Rectal smooth muscle tissue (tissue), 1 donor: ENCODE measurements at regions not wholly inside any gene's neighbourhood (a gene's known extent, or its start where the extent isn't known, plus 50 kb on each side); places are given as distances from the start of the nearest gene placed in this dataset.

Experiments used
- H3K27ac ChIP-seq: one replicate; pipeline ENCODE4 v1.7.0; 2013; ENCODE audit warnings: low read depth, low read length, inconsistent platforms
- H3K27me3 ChIP-seq: one replicate; pipeline ENCODE4 v1.7.0; 2013; ENCODE audit warnings: low read length; ENCODE audit not compliant: control insufficient read depth, insufficient read depth
- H3K36me3 ChIP-seq: one replicate; pipeline ENCODE4 v1.7.0; 2013; ENCODE audit warnings: low read length; ENCODE audit not compliant: control insufficient read depth, insufficient read depth
- H3K4me1 ChIP-seq: one replicate; pipeline ENCODE4 v1.7.0; 2013; ENCODE audit warnings: low read length; ENCODE audit not compliant: control insufficient read depth, insufficient read depth
- H3K4me3 ChIP-seq: one replicate; pipeline ENCODE4 v1.7.0; 2013; ENCODE audit warnings: low read length
- H3K9ac ChIP-seq: one replicate; pipeline ENCODE4 v1.7.0; 2013; ENCODE audit warnings: low read length

- no peaks in the 10 kb centered on the region for H3K27me3 ChIP-seq
- no peak overlapping the region for H3K9ac ChIP-seq
- no peaks in the 10 kb centered on the region for H3K4me1 ChIP-seq
- no peak overlapping the region for H3K27ac ChIP-seq
- no peak overlapping the region for H3K4me3 ChIP-seq
- no peaks in the 10 kb centered on the region for H3K36me3 ChIP-seq
Observed at GRCh38 chr5:96573513-96573894, 88.7 kb upstream of the CAST start.

- Histone ChIP-seq H3K27ac (no peak overlapping the region), H3K9ac (no peak overlapping the region), H3K36me3 (no peaks in the 10 kb centered on the region), H3K27me3 (no peaks in the 10 kb centered on the region), H3K4me3 (no peak overlapping the region), H3K4me1 (no peaks in the 10 kb centered on the region)
Observed at GRCh38 chr5:96576876-96577275, 85.3 kb upstream of the CAST start.

DNA sequence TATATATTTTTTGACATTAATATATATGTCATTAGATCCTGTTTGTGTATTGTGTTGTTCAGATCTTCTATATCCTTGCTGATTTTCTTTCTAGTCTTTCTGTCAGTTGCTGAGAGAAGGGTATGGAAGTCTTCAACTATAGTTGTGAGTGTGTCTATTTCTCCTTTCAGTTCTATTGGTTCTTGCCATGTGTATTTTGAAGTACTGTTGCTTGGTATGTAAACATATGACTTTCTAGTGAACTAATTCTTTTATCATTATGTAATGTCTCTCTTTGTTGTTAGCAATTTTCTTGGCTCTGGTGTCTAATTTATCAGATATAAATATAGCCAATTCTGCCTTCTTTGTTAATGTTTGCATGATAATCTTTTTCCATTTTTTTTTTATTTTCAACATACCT, 84.3 kb upstream of the CAST start:
- H3K36me3 ChIP-seq = no peaks in the 10 kb centered on the region
- no peak overlapping the region for H3K9ac ChIP-seq
- no peak overlapping the region for H3K27ac ChIP-seq
- no peak overlapping the region for H3K4me3 ChIP-seq
- H3K4me1 ChIP-seq = no peaks in the 10 kb centered on the region
- H3K27me3 ChIP-seq = no peaks in the 10 kb centered on the region

DNA sequence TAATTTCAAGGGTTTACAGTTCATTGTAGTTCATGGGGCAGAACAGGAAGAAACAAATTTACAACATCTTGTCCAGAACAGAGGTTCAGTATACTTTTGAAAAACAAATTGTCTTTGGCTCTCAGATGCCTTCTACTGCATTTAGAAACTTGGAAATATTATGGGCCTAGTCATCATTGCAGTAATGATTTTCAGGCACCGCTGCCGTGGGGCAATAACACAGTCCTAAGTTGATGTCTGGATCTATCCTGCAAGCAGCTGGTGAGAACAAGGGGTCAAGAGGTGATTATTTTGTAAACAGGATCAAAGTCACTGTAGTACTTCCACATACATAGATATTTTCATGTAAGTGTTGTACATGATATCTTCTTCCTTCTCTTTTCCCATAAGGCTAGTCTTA, 82.5 kb upstream of the CAST start:
- no peaks in the 10 kb centered on the region for H3K36me3 ChIP-seq
- H3K27ac ChIP-seq = no peak overlapping the region
- no peaks in the 10 kb centered on the region for H3K4me1 ChIP-seq
- H3K27me3 ChIP-seq = no peaks in the 10 kb centered on the region
- H3K9ac ChIP-seq = no peak overlapping the region
- no peak overlapping the region for H3K4me3 ChIP-seq

- Histone ChIP-seq H3K9ac (no peak overlapping the region), H3K36me3 (no peaks in the 10 kb centered on the region), H3K27me3 (no peaks in the 10 kb centered on the region), H3K4me1 (no peaks in the 10 kb centered on the region), H3K4me3 (no peak overlapping the region), H3K27ac (no peak overlapping the region)
Observed at GRCh38 chr5:96582343-96582742, 79.8 kb upstream of the CAST start.

DNA sequence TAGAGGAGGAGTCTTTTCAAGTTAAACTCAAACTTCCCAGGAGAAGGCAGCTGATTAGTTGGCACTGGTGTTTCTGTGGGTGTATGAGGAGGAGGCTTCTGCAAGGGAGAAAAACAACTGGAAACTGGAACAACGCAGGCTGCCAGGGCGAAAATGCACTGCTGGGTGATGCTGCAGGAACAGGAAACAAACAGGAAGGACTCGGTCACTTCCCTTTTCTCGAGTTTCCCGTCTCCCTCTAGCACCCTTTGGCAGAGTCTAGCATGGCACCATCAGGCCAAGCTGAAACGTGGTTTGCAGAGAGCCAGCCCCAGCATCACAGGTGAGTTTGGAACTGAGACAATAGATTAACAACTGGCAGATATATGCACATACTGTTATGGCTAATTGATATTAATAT, 77.5 kb upstream of the CAST start:
- no peak overlapping the region for H3K9ac ChIP-seq
- no peaks in the 10 kb centered on the region for H3K4me1 ChIP-seq
- H3K4me3 ChIP-seq = no peak overlapping the region
- no peaks in the 10 kb centered on the region for H3K36me3 ChIP-seq
- no peaks in the 10 kb centered on the region for H3K27me3 ChIP-seq
- no peak overlapping the region for H3K27ac ChIP-seq

DNA sequence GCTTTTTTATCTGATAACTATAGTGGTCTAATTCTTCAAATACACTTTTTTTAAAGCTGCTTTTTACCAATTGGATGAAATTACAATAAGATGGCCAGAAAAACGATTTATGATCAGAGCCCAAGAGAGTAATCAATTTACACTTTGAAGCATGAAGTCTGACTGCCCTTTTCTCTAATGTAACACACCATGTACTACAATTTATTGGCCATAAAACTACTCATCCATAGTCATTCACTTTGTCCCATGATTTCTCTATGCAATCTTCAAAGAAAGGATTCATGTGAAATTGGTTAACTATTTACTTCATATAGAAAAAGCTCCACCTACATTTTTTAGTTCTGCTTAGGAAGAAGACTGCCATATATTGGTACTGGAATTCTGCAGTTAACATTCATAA, 73.6 kb upstream of the CAST start:
- Histone ChIP-seq H3K36me3 (no peaks in the 10 kb centered on the region), H3K9ac (no peak overlapping the region), H3K4me1 (no peaks in the 10 kb centered on the region), H3K27me3 (no peaks in the 10 kb centered on the region), H3K27ac (no peak overlapping the region), H3K4me3 (no peak overlapping the region)

DNA sequence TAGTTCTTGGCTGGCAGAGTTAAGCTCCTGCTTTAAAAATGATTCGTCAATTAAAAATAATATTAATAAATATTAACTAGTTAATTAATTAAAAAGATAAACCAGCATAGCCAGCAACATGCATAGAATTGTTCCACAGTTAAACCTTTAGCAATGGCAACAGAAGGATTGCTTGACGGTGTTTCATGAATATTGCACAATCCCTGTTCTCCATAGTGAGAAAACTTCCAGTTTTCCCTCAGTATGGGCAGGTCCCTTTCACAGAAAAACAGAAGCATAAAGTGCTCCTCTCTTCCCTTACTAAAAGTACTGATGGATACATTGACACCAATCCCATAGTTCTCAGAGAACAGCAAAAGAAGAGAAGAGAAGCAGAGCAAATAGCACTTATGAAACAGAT, 71.4 kb upstream of the CAST start:
- Histone ChIP-seq H3K27ac (no peak overlapping the region), H3K9ac (no peak overlapping the region), H3K27me3 (no peaks in the 10 kb centered on the region)

DNA sequence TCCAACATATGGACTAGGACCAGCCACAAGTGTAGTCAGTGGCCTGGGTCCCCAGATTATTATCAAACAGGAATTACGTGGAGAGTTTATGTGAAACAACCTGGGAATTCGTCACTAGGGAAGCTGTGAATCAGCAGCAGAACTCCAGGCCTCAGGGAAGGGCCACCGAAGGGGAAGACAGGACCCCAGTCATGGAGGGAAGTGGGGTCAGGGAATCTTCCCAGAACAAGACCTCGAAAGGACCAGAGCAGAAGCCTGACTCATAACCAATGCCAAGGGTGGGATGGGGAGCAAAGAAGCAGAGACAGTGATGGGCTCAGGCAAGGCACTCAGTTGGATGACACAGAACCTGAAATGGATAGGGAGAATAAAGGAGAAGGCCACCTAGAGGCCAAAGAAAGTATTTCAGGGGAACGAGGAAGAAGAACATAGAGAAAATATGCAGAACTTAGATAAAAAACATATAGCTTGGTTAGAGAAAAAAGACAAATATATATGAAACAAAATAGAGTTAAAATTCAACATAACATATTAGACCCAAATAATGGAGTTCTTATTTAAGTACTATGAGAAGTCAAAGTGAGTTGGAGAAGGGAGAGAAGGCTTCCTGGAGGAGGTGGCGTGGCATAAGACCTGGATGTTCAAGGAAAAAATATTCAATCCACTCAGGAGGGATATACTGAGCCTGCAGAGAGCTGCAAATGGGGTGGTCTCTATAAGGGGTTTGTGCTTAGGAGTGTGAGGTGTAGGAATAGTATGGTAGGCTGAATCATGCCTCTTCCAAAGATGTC, 66.7 kb upstream of the CAST start:
- Histone ChIP-seq H3K27ac (no peak overlapping the region), H3K27me3 (no peaks in the 10 kb centered on the region), H3K36me3 (no peaks in the 10 kb centered on the region), H3K4me3 (no peak overlapping the region), H3K9ac (no peak overlapping the region), H3K4me1 (no peaks in the 10 kb centered on the region)

More for the DNA sequence above, 71.4 kb upstream of the CAST start:
- H3K4me1 ChIP-seq = no peaks in the 10 kb centered on the region
- H3K4me3 ChIP-seq = no peak overlapping the region
- no peaks in the 10 kb centered on the region for H3K36me3 ChIP-seq

GRCh38 chr5:96597438-96598020, 64.6 kb upstream of the CAST start:
- no peak overlapping the region for H3K9ac ChIP-seq
- no peaks in the 10 kb centered on the region for H3K36me3 ChIP-seq

GRCh38 chr5:96601200-96601599, 61.0 kb upstream of the CAST start:
- Histone ChIP-seq H3K27ac (no peak overlapping the region), H3K9ac (no peak overlapping the region)

More at GRCh38 chr5:96597438-96598020, 64.6 kb upstream of the CAST start:
- H3K27me3 ChIP-seq = no peaks in the 10 kb centered on the region
- no peaks in the 10 kb centered on the region for H3K4me1 ChIP-seq
- H3K27ac ChIP-seq = no peak overlapping the region
- H3K4me3 ChIP-seq = no peak overlapping the region

DNA sequence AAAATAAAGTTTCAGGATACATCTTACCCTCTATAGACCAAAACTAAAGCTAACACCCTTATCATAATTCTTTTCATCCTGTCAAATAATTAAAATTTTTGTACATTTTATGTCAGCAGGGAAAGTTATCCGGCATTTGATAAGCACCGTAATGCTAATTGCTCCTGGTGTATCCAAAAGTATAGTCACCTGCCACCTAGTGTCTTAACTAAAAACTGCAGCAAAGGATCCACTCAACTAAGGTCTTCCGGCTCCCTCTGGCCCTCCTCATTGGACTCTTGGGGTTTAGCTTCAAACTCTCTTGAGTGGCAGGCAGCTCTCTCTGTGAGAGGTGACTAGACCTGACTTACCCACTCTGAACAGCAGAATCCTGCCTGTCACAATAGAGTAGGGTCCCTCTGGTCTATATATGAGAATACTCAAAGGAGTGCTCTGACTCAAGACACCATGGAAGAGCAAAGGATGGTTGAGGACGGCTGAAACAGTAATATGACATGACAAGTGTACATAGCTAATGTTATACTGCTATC, 60.4 kb upstream of the CAST start:
- Histone ChIP-seq H3K36me3 (no peaks in the 10 kb centered on the region), H3K27ac (no peak overlapping the region), H3K4me1 (no peaks in the 10 kb centered on the region), H3K4me3 (no peak overlapping the region), H3K9ac (no peak overlapping the region), H3K27me3 (no peaks in the 10 kb centered on the region)

More at GRCh38 chr5:96601200-96601599, 61.0 kb upstream of the CAST start:
- Histone ChIP-seq H3K4me1 (no peaks in the 10 kb centered on the region), H3K27me3 (no peaks in the 10 kb centered on the region), H3K36me3 (no peaks in the 10 kb centered on the region), H3K4me3 (no peak overlapping the region)

- H3K4me3 ChIP-seq = no peak overlapping the region
- no peaks in the 10 kb centered on the region for H3K36me3 ChIP-seq
- H3K4me1 ChIP-seq = no peaks in the 10 kb centered on the region
- H3K27ac ChIP-seq = no peak overlapping the region
- no peak overlapping the region for H3K9ac ChIP-seq
- no peaks in the 10 kb centered on the region for H3K27me3 ChIP-seq
Observed at GRCh38 chr5:96602776-96603175, 59.4 kb upstream of the CAST start.
